Inferior parietal cortex (tissue), 1 donor: ENCODE measurements at regions not wholly inside any gene's neighbourhood (a gene's known extent, or its start where the extent isn't known, plus 50 kb on each side); places are given as distances from the start of the nearest gene placed in this dataset.
"Not testable (repeated sequence)": the region's sequence is repeated elsewhere in the genome, so short reads cannot be mapped to it uniquely, and the experiment has no call there.

Experiments used
- DNase-seq: peaks from one replicate; pipeline ENCODE4 v3.0.0-alpha.2; 2016; ENCODE audit errors: extremely low spot score

DNA sequence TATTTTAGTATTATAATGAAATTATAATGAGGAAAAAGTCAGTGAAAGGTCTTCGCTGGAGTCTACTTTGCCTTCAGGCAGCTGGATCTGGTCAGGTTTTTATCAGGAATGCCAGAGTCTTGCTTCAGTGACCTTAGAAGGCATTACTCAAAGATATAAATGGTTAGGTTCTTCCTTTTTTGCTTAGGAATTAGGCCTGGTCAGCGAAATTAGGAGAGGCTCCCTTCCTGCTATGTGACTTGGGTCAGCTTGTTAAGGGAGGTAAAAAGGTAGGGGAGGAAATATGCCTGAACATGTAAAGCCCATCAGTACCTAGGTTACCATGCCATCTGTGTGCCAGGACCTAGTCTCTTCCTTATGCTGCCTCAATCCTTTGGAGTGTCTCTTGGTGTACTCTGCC lies 115.1 kb downstream of the OTOR start:
- DNase-seq = no peak

DNA sequence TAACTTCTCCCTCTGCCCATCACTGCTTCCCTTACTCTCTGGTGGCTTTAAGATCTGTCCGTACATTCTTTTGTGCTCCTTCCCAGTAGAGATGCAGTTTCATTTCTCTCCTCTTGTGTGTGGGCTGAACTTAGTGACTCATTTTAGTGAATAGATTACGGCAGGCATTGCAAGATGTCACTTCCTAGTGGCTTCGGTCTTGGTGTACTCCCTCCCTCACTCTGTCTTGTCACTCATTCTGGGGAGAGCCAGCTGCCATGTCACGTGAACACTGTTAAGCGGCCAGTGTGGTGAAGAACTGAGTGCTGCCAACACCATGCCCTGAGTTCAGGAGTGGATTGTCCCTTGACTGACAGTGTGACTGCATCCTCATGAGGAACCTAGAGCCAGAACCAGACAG lies 115.9 kb downstream of the OTOR start:
- DNase-seq = peak; percentile 46

DNA sequence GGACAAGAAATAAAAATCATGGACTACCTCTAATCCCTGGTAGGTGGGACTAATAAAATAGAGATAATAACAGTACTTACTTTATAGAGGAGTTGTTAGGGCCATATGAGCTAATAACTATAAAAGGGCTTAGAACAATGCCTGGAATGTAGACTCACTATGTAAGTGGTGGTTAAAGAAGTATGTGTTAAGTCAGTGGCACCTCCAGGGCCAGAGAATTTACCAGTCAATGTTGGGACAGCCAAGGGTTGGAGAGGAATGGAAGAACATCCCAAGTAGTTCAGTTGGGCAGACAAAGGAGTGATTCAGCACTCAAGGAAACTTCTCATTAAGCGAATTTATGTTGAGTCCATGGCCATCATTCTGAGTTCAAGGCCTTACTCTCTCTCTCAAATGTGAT lies 116.8 kb downstream of the OTOR start:
- DNase-seq = no peak

GRCh38 chr20:16865406-16865805 lies 117.2 kb downstream of the OTOR start:
- no peak for DNase-seq

GRCh38 chr20:16873124-16873523 lies 125.0 kb downstream of the OTOR start:
- not testable (repeated sequence) for DNase-seq

DNA sequence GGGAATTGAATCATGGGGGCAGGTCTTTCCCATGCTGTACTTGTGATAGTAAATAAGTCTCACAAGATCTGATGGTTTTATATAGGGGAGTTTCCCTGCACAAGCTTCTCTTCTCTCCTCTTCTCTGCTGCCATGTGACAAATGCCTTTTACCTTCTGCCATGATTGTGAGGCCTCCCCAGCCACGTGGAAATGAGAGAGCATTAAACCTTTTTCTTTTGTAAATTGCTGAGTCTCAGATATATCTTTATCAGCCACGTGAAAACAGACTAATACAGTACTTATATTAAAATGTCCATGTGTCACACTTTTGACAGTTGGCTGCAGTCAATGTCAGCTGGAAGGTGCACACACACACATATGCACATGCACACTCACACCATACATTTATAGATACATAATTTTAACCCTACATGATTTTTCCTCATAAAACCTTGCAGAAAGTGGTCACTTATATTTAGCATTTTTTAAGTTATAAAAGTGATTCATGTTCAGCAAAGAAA lies 128.9 kb downstream of the OTOR start:
- DNase-seq = no peak

DNA sequence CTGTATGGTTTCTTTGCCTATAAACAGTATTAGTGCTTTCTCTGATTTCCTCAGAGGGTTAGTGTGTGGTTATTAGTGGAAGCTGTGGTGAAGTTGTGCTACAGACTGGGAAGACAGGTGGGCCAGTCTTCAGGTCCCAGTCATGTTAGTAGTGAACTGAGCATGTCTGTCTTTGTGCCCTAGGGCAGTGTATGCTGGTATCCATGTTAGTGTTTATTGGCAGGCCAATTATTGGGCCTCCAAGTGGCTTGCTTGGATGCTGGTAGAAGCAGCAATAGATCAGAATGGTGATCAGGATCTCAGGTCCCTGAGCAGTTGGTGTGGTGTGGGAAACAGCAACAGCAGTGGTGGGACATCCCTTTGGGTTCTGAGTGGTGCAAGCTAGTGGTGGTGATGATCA lies 137.6 kb downstream of the OTOR start:
- no peak for DNase-seq

GRCh38 chr20:16898433-16898832 lies 150.3 kb downstream of the OTOR start:
- no peak for DNase-seq

GRCh38 chr20:16902662-16903061 lies 154.5 kb downstream of the OTOR start:
- DNase-seq = no peak

GRCh38 chr20:16904751-16905150 lies 156.6 kb downstream of the OTOR start:
- DNase-seq = no peak

- DNase-seq = no peak
Observed at GRCh38 chr20:16914277-16914676, 166.1 kb downstream of the OTOR start.

DNA sequence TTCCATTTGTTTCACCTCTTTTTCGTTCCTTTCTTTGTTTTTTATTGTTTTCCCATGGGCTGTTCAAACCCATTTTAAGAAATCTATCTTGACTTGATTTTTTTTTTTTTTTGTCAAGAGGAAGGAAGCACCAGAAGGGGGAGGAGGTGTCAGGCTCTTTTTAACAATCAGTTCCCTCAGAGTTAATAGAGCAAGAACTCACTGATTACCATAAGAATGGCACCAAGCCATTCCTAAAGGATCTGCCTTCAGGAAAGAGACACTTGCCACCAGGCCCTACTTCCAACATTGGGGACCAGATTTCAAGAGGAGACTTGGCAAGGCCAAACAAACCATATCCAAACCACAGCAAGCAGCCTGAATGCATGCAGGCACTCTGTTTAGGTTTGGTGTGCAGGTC lies 168.0 kb downstream of the OTOR start:
- no peak for DNase-seq

DNA sequence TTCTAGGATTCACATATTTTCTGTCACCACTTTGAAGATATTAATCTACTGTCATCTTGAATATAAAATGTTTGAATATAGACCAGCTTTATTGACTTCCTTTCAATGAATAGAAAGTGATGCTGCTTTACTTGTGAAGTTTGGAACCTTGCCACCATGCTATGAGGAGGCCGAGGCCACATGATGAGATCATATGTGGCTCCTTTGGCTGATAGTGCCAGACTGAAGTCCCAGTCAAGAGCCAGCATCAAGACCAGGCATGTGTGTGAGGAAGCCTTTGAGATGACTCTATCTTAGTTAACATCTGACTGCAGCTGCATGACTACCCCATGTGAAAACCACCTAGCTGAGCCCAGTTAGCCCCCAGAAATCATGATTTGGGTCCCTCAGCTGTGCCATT lies 169.5 kb downstream of the OTOR start:
- DNase-seq = no peak

DNA sequence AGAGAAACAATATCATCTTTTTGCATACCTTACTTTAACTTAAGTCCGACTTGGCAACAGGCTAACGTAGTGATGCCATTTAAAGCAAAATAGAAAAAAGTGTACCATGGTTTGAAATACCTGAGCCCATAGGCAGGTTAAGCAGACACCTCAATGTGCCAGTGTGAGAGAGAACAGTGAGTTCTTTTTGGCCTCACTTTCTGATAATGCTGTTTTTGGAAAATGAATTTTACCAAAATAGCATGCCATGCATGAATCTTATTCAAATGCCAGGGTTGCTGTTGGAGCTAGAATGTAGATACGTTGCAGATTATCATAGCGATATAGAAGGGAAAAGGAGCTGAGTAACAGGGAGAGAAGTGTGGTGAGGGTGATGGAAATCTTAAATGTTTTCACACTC lies 170.2 kb downstream of the OTOR start:
- DNase-seq = peak; percentile 27

- no peak for DNase-seq
Observed at GRCh38 chr20:16919841-16920240, 171.7 kb downstream of the OTOR start.

GRCh38 chr20:16922834-16923233 lies 174.7 kb downstream of the OTOR start:
- DNase-seq = no peak

GRCh38 chr20:16926626-16927430 lies 178.7 kb downstream of the OTOR start:
- DNase-seq = no peak

DNA sequence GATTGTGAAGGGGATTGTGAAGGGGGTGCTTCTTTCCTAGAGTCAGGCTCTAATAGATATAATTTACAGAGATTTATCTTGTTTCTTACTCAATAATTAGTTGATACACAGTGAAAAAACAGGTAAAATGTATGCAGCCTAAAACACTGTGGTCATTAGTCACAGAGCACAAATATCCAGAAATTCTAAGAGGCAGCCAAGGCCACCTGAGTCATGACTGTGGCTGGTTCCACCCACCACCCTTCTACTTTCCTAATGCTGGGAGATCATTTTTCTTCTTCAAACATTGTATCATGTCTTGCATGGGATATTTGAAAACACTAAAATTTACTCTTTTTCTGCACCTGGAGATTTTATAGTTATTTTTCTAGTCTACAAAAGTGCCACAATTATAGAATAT lies 181.6 kb downstream of the OTOR start:
- DNase-seq = no peak

DNA sequence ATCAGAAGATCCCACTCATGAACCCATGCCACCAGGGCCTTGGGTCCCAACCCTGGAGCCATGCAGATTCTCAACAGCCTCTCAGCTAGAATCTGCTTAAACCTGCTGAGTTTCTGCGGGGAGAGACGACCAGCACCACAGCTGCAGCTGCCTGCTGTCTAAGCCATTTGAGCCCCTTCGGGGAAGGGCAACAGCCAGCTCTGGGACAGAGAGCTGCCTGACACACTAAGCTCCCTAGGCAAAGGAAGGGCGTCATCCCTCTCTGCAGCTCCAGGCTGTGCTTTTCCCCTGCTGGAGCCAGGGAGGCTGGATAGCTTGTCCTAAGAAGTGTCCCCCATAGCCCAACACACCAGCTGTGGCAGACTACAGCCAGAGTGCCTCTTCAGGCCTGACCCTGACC lies 182.5 kb downstream of the OTOR start:
- DNase-seq = no peak

DNA sequence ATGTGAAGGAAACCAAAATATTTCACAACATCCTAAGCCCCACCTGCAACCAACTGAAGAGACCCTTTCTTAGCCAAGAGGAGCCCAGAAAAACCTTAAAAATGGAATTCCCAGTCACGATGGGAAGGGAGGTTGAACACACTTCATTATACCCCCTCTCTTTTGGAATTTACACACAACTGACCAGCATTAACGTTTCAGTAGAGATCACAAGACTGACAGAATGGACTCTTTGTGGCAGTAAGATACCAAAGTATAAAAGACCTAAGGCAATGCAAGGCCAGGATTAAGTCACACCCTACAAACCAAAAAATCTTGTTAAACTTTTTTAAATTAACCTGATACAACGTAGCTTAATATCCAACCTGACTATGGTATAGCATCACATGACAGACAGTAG lies 190.9 kb downstream of the OTOR start:
- no peak for DNase-seq

DNA sequence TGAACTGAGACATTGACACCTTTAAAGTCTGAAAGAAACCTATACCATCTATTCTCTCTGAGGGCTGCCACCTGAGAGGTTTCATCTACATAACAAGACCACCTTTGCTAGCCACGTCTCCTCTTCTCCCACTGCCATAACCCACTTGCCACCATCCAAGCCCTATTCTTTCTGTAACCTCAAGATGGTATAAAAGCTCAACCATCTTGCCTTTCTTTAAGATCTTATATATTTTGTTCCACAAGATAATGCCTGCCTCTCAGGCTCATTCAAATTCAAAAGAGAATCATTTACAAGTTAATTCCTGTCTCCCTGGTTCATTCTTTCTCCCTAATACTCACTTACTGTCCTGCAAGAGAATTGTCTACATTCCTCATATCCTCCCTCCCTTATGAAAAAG lies 192.5 kb downstream of the OTOR start:
- DNase-seq = no peak

DNA sequence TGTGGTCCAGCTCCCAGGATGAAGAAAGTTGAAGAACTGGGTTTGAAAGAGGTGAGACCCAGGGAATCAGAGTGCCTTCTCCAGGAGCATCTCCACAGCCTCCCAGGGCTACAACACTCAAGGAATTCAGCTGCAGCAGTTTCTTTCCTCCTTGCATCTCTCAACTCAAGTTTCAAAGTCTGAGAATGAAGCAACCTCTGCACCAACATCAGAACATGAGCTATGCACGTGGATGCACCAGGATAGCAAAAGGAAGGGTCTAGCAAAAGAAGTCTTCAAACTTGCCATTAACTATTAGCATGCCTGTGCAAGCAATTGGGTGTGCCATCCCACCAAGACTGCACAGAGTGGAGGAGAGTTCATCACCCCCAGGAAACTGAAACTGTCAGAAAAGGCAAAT lies 193.9 kb downstream of the OTOR start:
- no peak for DNase-seq

DNA sequence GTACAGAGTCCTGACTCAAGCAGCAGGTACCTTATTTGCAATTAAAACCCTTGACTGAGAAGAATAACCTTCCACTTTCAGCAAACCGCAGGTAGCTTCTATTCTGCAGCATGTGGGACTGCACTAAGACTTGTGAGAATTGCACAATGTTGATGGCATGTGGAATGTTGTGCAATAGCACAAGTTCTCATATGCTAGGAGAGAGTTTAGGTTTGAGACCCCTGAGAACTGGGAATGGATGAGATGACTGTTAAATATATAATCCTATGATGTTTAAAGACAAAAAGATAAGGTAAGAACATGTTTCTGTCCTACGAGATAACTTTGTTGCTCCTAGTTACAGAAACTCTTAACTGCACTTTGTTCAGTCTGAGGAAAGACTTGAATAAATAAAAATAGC lies 194.6 kb downstream of the OTOR start:
- no peak for DNase-seq

DNA sequence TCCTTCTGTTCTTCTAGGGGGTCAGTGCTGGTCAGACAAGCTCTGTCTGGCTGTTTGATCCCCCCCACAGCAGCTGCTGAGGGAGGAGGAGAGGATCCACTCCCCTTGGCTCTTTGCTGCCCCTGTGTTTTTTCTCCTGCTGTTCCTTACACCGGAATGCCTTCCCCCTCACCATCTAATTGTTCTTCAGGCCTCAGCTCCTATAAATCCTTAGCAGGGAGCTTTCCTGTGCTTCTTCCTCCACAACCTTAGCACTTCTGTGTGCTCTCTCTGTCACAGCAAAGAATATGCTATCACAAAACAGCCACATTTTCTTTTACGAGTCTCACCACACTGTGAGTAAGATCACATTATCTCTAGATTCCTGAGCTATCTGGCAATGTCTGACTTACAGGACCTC lies 196.6 kb downstream of the OTOR start:
- no peak for DNase-seq
